ENCODE measurements at regions not wholly inside any gene's neighbourhood (a gene's known extent, or its start where the extent isn't known, plus 50 kb on each side); places are given as distances from the start of the nearest gene placed in this dataset.

DNA sequence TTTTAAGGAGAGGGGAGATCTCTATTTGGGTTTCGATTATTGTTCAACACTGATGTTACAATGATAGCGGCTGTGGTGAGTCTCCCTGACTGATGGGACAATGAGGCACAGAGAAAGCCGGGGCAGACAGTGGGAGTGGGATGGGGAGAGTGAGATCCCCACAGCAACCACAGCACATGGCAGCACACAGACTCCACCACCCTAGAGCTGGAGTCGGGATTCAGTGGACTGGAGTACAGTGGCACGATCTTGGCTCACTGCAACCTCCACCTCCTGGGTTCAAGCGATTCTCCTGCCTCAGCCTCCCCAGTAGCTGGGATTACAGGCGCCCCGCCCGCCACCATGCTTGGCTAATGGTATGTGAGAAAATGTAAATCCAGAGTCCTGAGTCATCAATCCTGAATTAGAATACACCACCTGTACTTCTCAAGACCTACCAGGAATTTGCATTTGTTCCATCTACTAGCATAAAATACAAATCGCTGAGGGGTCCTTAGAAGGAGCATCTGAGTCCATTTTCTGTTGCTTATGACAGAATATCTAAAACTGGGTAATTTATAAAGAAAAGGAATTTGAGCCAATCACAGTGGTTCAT lies 125.8 kb downstream of the TOMM20 start:
- Histone ChIP-seq H3K27ac (no peak overlapping the region), H4K20me1 (no peaks in the 10 kb centered on the region), H3K36me3 (no peaks in the 10 kb centered on the region), H3K9me3 (replicated peaks in 1 of 11) (peaks cover 0 to 9% (median 5%) of the 10 kb centered on the region in 11 experiments; a peak in 9 of 22 replicates), H3K9ac (no peak overlapping the region), H3K4me3 (no peak overlapping the region), H3K4me1 (peaks cover 0 to 46% (median 22%) of the 10 kb centered on the region in 10 experiments; a peak in 14 of 20 replicates), H3K4me2 (no peak overlapping the region), H3K27me3 (no peaks in the 10 kb centered on the region)
- TF ChIP-seq Cebpa-rat (IDR thresholded peaks at IDR 0.05): no peak

DNA sequence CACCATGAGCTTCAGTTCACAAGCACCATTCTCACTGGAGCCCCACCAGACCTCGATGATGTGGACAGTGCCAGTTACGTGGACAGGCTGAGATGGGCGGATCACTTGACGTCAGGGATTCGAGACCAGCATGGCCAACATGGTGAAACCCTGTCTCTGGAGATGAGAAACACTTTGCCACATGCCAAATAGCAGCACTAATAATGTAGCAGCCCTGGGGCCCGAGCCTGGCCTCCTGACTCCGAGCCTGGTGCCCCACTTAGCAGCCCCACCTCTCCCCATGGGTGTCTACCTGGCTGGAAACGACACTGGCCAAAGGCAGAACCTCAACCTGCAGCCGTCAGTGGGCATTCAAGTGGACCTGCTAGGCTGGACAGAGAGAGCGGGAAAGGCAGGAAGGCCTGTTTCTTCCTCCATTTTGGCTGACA lies 129.1 kb downstream of the TOMM20 start:
- Histone ChIP-seq H3K27me3 (no peaks in the 10 kb centered on the region), H3K4me2 (no peak overlapping the region)
- TF ChIP-seq Cebpa-rat (IDR thresholded peaks at IDR 0.05): no peak

DNA sequence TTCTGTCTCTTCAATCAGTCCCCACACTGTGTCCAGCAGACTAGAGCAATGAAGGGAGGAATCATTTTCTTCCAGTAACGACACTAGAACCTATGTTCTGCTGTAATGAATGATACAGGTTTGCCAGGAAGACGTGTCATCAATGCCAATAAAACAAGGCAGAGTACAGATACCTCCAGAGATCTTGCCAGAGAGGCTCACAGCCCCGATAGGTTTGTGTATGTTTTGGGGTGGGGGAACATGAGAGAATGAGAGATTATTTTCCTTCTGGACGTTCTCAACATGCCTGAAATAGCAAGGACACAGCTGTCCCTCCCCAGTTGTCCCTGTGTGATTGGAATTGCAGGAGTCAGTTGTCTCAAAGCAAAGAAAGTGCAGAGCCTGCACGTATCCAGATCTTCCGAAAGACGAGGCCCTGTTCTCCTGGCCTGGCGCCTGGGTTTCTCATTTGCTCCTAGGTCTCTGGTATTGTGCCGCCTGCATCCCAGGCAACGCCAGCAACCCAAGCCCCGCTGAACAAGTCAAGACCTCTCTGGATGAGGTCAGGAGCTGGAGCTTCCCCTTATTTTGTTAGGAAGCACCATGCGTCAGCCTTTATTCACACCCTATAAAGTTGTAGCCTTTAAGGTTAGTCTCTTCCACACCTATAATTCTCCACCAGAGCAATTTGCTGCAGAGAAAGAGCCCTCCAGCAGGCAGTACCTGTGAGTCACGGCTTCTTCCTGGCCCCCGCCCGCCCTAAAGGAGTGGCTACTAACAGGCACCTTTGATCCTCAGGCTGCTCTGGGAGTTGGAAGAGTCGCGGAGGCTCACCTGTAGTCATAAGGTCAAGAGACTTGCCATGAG lies 130.5 kb downstream of the TOMM20 start:
- H3K36me3 ChIP-seq: no peaks in the 10 kb centered on the region
- no peaks in the 10 kb centered on the region for H4K20me1 ChIP-seq
- no peak for TF ChIP-seq Cebpa-rat (IDR thresholded peaks at IDR 0.05)
- no peaks in the 10 kb centered on the region for H3K27me3 ChIP-seq
- H3K4me1 ChIP-seq: peaks cover 7 to 38% (median 18%) of the 10 kb centered on the region in 10 experiments; a peak in 12 of 20 replicates
- H3K27ac ChIP-seq: 0 out of 22 replicates have a peak overlapping the region, but pooled peaks of 1 of the 11 experiments have one; percentile 3
- H3K4me2 ChIP-seq: peak overlapping the region in 4 of 11 experiments; percentile 18 to 51 (median 24); a peak in 6 of 22 replicates
- H3K4me3 ChIP-seq: no peak overlapping the region
- H3K9ac ChIP-seq: no peak overlapping the region
- H3K9me3 ChIP-seq (replicated peaks in 1 of 11): no peaks in the 10 kb centered on the region

More for the DNA sequence above, 129.1 kb downstream of the TOMM20 start:
- H3K27ac ChIP-seq: no peak overlapping the region
- no peak overlapping the region for H3K9ac ChIP-seq
- no peaks in the 10 kb centered on the region for H3K36me3 ChIP-seq
- H3K4me1 ChIP-seq: peaks cover 4 to 39% (median 10%) of the 10 kb centered on the region in 10 experiments; a peak in 12 of 20 replicates
- H4K20me1 ChIP-seq: no peaks in the 10 kb centered on the region
- no peak overlapping the region for H3K4me3 ChIP-seq
- no peaks in the 10 kb centered on the region for H3K9me3 ChIP-seq (replicated peaks in 1 of 11)

DNA sequence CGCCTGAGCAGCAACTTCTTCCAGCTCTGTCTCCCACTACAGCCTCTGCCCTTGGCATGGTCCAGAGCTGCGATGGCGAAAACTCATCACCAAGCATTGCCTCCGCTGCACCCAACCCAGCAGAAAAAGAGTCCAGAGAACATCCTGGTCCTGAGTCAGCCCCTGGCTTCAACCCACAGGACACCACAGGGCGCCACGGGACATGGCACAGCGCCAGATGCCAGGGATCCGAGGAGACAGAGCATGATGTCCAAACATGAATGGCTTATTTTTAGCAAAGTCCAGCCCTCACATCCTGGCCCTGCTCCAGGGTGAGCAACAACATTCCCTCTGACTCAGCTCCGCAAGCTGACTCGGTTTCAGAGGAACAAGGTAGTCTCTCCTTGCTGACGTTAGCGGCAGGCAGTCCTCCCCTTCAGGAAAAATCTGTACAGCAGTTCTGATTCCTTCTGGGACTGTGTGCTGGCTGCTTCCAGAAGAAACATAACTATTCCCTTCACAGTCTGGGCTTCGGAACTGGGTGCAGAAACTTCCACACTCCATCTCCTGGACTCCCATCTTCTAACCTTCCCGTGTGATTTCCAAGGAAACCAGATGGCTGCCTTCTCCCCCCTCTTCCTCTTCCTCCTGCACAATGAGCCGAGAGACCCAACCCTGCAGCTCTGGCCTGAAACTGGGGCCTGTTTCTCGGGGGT lies 131.3 kb downstream of the TOMM20 start:
- no peaks in the 10 kb centered on the region for H3K27me3 ChIP-seq
- H3K4me3 ChIP-seq: no peak overlapping the region
- no peaks in the 10 kb centered on the region for H3K9me3 ChIP-seq (replicated peaks in 1 of 11)
- TF ChIP-seq Cebpa-rat (IDR thresholded peaks at IDR 0.05): no peak
- H3K4me2 ChIP-seq: peak overlapping the region in 4 of 11 experiments; percentile 16 to 51 (median 27); a peak in 6 of 22 replicates
- peaks cover 7 to 38% (median 18%) of the 10 kb centered on the region in 10 experiments; a peak in 12 of 20 replicates for H3K4me1 ChIP-seq
- no peak overlapping the region for H3K9ac ChIP-seq
- no peak overlapping the region for H3K27ac ChIP-seq
- no peaks in the 10 kb centered on the region for H4K20me1 ChIP-seq
- H3K36me3 ChIP-seq: no peaks in the 10 kb centered on the region

DNA sequence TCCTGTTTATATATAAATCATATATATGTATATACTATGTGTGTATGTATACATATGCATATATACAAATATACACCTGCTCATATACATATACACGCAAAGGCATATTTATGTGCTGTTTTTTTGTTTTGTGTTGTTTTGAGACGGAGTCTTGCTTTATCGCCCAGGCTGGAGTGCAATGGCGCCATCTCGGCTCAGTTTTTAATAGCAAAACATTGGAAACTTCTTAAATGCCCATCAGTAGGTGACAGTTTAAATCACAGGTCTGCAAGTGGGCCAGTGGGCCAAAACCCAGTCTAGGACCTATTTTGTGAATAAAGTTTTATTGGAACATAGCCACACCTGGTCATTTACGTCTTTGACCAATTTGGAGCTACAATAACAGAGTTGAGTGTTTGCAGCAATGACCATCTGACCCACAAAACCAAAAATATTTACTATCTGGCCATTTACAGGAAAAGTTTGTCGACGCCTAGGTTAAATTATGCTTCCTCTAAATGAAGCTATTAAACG lies 132.3 kb downstream of the TOMM20 start:
- Histone ChIP-seq H3K9ac (no peak overlapping the region), H3K4me1 (peaks cover 7 to 38% (median 18%) of the 10 kb centered on the region in 10 experiments; a peak in 12 of 20 replicates), H3K36me3 (no peaks in the 10 kb centered on the region), H3K4me2 (no peak overlapping the region), H3K9me3 (replicated peaks in 1 of 11) (no peaks in the 10 kb centered on the region), H3K27ac (no peak overlapping the region), H4K20me1 (no peaks in the 10 kb centered on the region), H3K4me3 (no peak overlapping the region), H3K27me3 (no peaks in the 10 kb centered on the region)
- TF ChIP-seq Cebpa-rat (IDR thresholded peaks at IDR 0.05): no peak

DNA sequence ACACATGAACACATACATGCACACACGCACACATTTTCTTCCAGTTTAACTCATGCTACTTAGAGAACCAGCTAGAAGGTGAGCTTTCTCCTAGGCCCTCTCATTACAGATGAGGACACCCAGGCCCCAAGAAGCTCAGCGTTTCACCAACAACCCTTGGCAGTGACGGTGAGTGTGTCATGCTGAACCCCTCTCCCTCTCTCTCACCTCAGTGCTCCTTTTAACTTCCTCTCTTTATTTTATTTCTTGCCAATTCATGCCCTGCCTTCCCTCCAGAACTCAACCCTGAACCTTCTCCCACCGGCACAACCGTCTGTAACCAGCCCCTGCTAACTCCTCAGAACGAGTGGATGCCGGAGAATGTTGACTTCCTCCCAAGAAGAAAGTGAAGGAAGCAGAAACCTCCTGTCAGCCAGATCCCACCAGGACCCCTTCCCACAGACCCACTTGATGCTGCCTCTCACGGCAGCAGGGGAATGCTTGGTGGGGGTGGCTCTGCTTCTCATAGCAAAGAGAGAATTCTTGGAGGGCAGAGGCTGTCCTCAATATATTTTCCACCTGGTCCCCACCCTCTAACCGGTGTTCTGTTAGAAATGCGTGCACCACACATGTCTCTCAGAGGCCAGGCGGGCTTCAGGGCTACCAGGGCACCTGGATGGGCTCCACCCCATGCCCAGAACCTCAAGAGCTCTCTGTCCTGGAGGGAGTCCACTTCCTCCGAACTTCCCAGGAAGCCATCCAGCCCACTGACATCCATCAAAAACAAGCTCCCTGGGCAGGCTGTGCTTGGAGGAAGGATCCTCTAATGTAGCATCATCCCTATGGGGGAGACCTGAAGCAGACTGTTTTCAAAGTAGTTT lies 134.0 kb downstream of the TOMM20 start:
- Histone ChIP-seq H3K9me3 (replicated peaks in 1 of 11) (no peaks in the 10 kb centered on the region), H3K27ac (peak overlapping the region in 7 of 11 experiments; percentile 3 to 44 (median 29); a peak in 8 of 22 replicates), H3K27me3 (no peaks in the 10 kb centered on the region), H3K4me3 (no peak overlapping the region), H3K4me1 (peaks cover 7 to 38% (median 21%) of the 10 kb centered on the region in 10 experiments; a peak in 13 of 20 replicates), H3K36me3 (no peaks in the 10 kb centered on the region), H3K4me2 (peak overlapping the region in 9 of 11 experiments; percentile 5 to 41 (median 9); a peak in 8 of 22 replicates), H4K20me1 (no peaks in the 10 kb centered on the region), H3K9ac (0 out of 22 replicates have a peak overlapping the region, but pooled peaks of 1 of the 11 experiments have one; percentile 19)
- TF ChIP-seq Cebpa-rat (IDR thresholded peaks at IDR 0.05): no peak

DNA sequence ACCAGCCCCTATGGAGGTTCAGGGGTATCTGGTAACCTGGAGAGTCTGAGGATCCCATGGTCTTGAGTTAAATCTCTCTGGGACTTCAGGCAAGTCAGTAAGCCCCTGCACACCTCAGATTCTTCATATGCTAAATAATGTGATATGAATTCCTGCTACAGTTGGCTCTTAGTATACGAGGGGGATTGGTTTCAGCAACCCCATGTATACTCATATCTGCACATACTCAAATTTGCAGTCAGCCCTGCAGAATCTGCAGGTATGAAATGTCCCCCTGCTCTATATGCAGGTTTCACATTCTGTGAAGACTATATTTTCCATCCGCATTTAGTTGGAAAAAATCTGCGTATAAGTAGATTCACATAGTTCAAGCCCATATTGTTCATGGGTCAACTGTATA lies 136.6 kb downstream of the TOMM20 start:
- no peak for TF ChIP-seq Cebpa-rat (IDR thresholded peaks at IDR 0.05)
- Histone ChIP-seq H3K4me3 (no peak overlapping the region), H3K4me1 (peaks cover 7 to 33% (median 24%) of the 10 kb centered on the region in 10 experiments; a peak in 15 of 20 replicates)

More for the DNA sequence above, 136.6 kb downstream of the TOMM20 start:
- Histone ChIP-seq H3K4me2 (no peak overlapping the region), H4K20me1 (no peaks in the 10 kb centered on the region), H3K27me3 (no peaks in the 10 kb centered on the region), H3K9me3 (replicated peaks in 1 of 11) (no peaks in the 10 kb centered on the region), H3K36me3 (no peaks in the 10 kb centered on the region), H3K9ac (no peak overlapping the region), H3K27ac (no peak overlapping the region)
